Aorta (tissue), 5 donors: ENCODE measurements at regions not wholly inside any gene's neighbourhood (a gene's known extent, or its start where the extent isn't known, plus 50 kb on each side); places are given as distances from the start of the nearest gene placed in this dataset.
"Not testable (repeated sequence)": the region's sequence is repeated elsewhere in the genome, so short reads cannot be mapped to it uniquely, and the experiment has no call there.

ENCODE experiments used
- ATAC-seq: fragments of 200-7000 bp; cut with Tn5 transposase; one replicate; pipeline ENCODE4 v1.9.1; 2022; ENCODE audit warnings: moderate library complexity; ENCODE audit not compliant: low FRiP score
- DNase-seq, 2 donors: peaks; one replicate each; pipeline ENCODE4 v3.0.0-alpha.2; 2020
- H3K27ac ChIP-seq, 2 donors: one replicate each; pipeline ENCODE4 v1.5.1; 2013; ENCODE audit warnings: low read length in 2 of 2, mild to moderate bottlenecking in 2 of 2, moderate library complexity in 2 of 2, control low read depth in 1 of 2, inconsistent platforms in 1 of 2, low read depth in 1 of 2
- H3K27me3 ChIP-seq, 2 donors: one replicate each; pipeline ENCODE4 v1.6.1; 2013; ENCODE audit warnings: control low read depth in 1 of 2, low read length in 1 of 2, mild to moderate bottlenecking in 1 of 2, moderate library complexity in 1 of 2; ENCODE audit not compliant: insufficient read depth in 2 of 2, control insufficient read depth in 1 of 2
- H3K36me3 ChIP-seq, 2 donors: one replicate each; pipeline ENCODE4 v1.6.1; 2013; ENCODE audit warnings: control low read depth in 1 of 2, low read length in 1 of 2, mild to moderate bottlenecking in 1 of 2; ENCODE audit not compliant: insufficient read depth in 2 of 2, control insufficient read depth in 1 of 2
- H3K4me1 ChIP-seq, 2 donors: one replicate each; pipeline ENCODE4 v1.6.1; 2013; ENCODE audit warnings: low read length in 2 of 2, control low read depth in 1 of 2, mild to moderate bottlenecking in 1 of 2, moderate library complexity in 1 of 2; ENCODE audit not compliant: insufficient read depth in 2 of 2, control insufficient read depth in 1 of 2
- H3K4me3 ChIP-seq, 2 donors: one replicate each; pipeline ENCODE4 v1.5.1; 2013; ENCODE audit warnings: low read length in 2 of 2, control low read depth in 1 of 2, mild to moderate bottlenecking in 1 of 2
- H3K9me3 ChIP-seq: one replicate; pipeline ENCODE4 v1.6.1; 2013; ENCODE audit warnings: mild to moderate bottlenecking, low read length; ENCODE audit not compliant: control insufficient read depth
- WGBS, 2 donors: extraction: QIAGEN DNeasy Blood & Tissue Kit; methylation state at CpG; one replicate each; pipeline ENCODE4 v1.1.7; 2013; 5-methylcytosine and 5-hydroxymethylcytosine counted together
- intact Hi-C, 2 donors: fragments of 100-400 bp; cut with DNase I; formaldehyde crosslinking; loops; one replicate each; pipeline versions ENCODE4 v1.14.2 to v1.15.0; 2022
- donor health status: healthy with polysubstance abuse.
- donor health status: Bipolar disorder and iron deficiency.
- donor health status: DM: no; HTN: no; CAD: no.
- donor health status: DM: no; HTN: no; CAD: no.
- donor health status: DM: yes; HTN: yes; CAD: no.

- no peaks in the 10 kb centered on the region for H3K27me3 ChIP-seq
- no peak for ATAC-seq
- intact Hi-C loops: no loop called here
- no peak overlapping the region for H3K27ac ChIP-seq
- peaks cover 2% of the 10 kb centered on the region for H3K9me3 ChIP-seq
- H3K36me3 ChIP-seq: no peaks in the 10 kb centered on the region
- 84 to 95% methylated on average over 12 of the region's 12 CpGs for WGBS, 2 donors
- no peak overlapping the region for H3K4me3 ChIP-seq
- DNase-seq: no peak
- no peaks in the 10 kb centered on the region for H3K4me1 ChIP-seq
Measured at GRCh38 chrX:56107320-56107719, 124.8 kb upstream of the KLF8 start.

- DNase-seq (peak in 1 of 2 donors; percentile 25), ATAC-seq (no peak)
- H3K36me3 ChIP-seq: no peaks in the 10 kb centered on the region
- no peaks in the 10 kb centered on the region for H3K4me1 ChIP-seq
- 75 to 91% methylated on average over 16 of the region's 16 CpGs for WGBS, 2 donors
- intact Hi-C loops: no loop called here
- H3K4me3 ChIP-seq: no peak overlapping the region
- H3K9me3 ChIP-seq: peaks cover 3% of the 10 kb centered on the region
- H3K27ac ChIP-seq: no peak overlapping the region
- H3K27me3 ChIP-seq: no peaks in the 10 kb centered on the region
Measured at GRCh38 chrX:56113785-56114436, 118.2 kb upstream of the KLF8 start.

- Histone ChIP-seq H3K36me3 (no peaks in the 10 kb centered on the region), H3K27ac (no peak overlapping the region), H3K4me3 (no peak overlapping the region), H3K27me3 (no peaks in the 10 kb centered on the region), H3K9me3 (peaks cover 3% of the 10 kb centered on the region), H3K4me1 (no peaks in the 10 kb centered on the region)
- DNase-seq: no peak
- no peak for ATAC-seq
- 80 to 96% methylated on average over 1 of the region's 1 CpG for WGBS, 2 donors
- intact Hi-C loops: no loop called here
Measured at GRCh38 chrX:56114437-56114787, 117.7 kb upstream of the KLF8 start.

GRCh38 chrX:56120242-56120641 lies 111.9 kb upstream of the KLF8 start:
- no peak overlapping the region for H3K4me3 ChIP-seq
- no peaks in the 10 kb centered on the region for H3K9me3 ChIP-seq
- no peak overlapping the region for H3K27ac ChIP-seq
- H3K27me3 ChIP-seq: no peaks in the 10 kb centered on the region
- H3K36me3 ChIP-seq: no peaks in the 10 kb centered on the region
- DNase-seq: no peak
- no peaks in the 10 kb centered on the region for H3K4me1 ChIP-seq
- ATAC-seq: no peak
- intact Hi-C loops: no loop called here
- 83 to 94% methylated on average over 1 of the region's 1 CpG for WGBS, 2 donors

- DNase-seq: no peak
- ATAC-seq: no peak
- H3K4me1 ChIP-seq: no peaks in the 10 kb centered on the region
- no peak overlapping the region for H3K4me3 ChIP-seq
- WGBS, 2 donors: 72 to 77% methylated on average over 1 of the region's 1 CpG
- H3K27me3 ChIP-seq: no peaks in the 10 kb centered on the region
- H3K9me3 ChIP-seq: peaks cover 7% of the 10 kb centered on the region
- H3K27ac ChIP-seq: no peak overlapping the region
- H3K36me3 ChIP-seq: no peaks in the 10 kb centered on the region
- intact Hi-C loops: no loop called here
Measured at GRCh38 chrX:56125946-56126345, 106.2 kb upstream of the KLF8 start.

- DNase-seq: no peak
- 77 to 95% methylated on average over 3 of the region's 3 CpGs for WGBS, 2 donors
- Histone ChIP-seq H3K36me3 (no peaks in the 10 kb centered on the region), H3K9me3 (peaks cover 7% of the 10 kb centered on the region), H3K4me1 (no peaks in the 10 kb centered on the region), H3K27me3 (no peaks in the 10 kb centered on the region), H3K27ac (no peak overlapping the region), H3K4me3 (no peak overlapping the region)
- no peak for ATAC-seq
- intact Hi-C loops: no loop called here
Measured at GRCh38 chrX:56130031-56130430, 102.1 kb upstream of the KLF8 start.

- 76 to 97% methylated on average over 3 of the region's 3 CpGs for WGBS, 2 donors
Measured at GRCh38 chrX:56130436-56130835, 101.7 kb upstream of the KLF8 start.

GRCh38 chrX:56164135-56164534 lies 68.0 kb upstream of the KLF8 start:
- H3K4me1 ChIP-seq, ATAC-seq, H3K27ac ChIP-seq, H3K4me3 ChIP-seq, intact Hi-C loops, H3K9me3 ChIP-seq, H3K27me3 ChIP-seq, H3K36me3 ChIP-seq, DNase-seq: not testable (repeated sequence)
- WGBS, 2 donors: no CpG with 5 or more reads among the region's 1 CpG

More at GRCh38 chrX:56130436-56130835, 101.7 kb upstream of the KLF8 start:
- Histone ChIP-seq H3K27me3 (no peaks in the 10 kb centered on the region), H3K27ac (no peak overlapping the region), H3K36me3 (no peaks in the 10 kb centered on the region), H3K4me1 (no peaks in the 10 kb centered on the region), H3K9me3 (peaks cover 7% of the 10 kb centered on the region), H3K4me3 (no peak overlapping the region)
- intact Hi-C loops: no loop called here
- ATAC-seq (no peak), DNase-seq (no peak)
